ENCODE measurements at regions not wholly inside any gene's neighbourhood (a gene's known extent, or its start where the extent isn't known, plus 50 kb on each side); places are given as distances from the start of the nearest gene placed in this dataset.

GRCh38 chr5:112641515-112642110 is 96.1 kb upstream of the APC start:
- ATAC-seq (no peak), DNase-seq (no peak)
- no peak for TF ChIP-seq CTCF (IDR thresholded peaks at IDR 0.05)
- intact Hi-C loops (cut with DNase I, micrococcal nuclease), result no loop called here
- Histone ChIP-seq H3K4me3 (no peak overlapping the region), H3K4me1 (ENCODE audit: low read depth) (no peaks in the 10 kb centered on the region), H3K36me3 (ENCODE audit: low read depth) (no peaks in the 10 kb centered on the region), H3K9me3 (no peaks in the 10 kb centered on the region)

GRCh38 chr5:112642885-112643284 is 94.8 kb upstream of the APC start:
- TF ChIP-seq CTCF (IDR thresholded peaks at IDR 0.05), result no peak
- ATAC-seq, result no peak

GRCh38 chr5:112643339-112643971 is 94.2 kb upstream of the APC start:
- Histone ChIP-seq H3K4me3 (no peak overlapping the region), H3K36me3 (ENCODE audit: low read depth) (no peaks in the 10 kb centered on the region), H3K4me1 (ENCODE audit: low read depth) (no peaks in the 10 kb centered on the region), H3K9me3 (no peaks in the 10 kb centered on the region)
- ATAC-seq, result no peak
- intact Hi-C loops (cut with DNase I, micrococcal nuclease), result no loop called here
- DNase-seq, result no peak
- TF ChIP-seq CTCF (IDR thresholded peaks at IDR 0.05), result no peak

More at GRCh38 chr5:112642885-112643284, 94.8 kb upstream of the APC start:
- Histone ChIP-seq H3K4me1 (ENCODE audit: low read depth) (no peaks in the 10 kb centered on the region), H3K36me3 (ENCODE audit: low read depth) (no peaks in the 10 kb centered on the region), H3K4me3 (no peak overlapping the region), H3K9me3 (no peaks in the 10 kb centered on the region)
- intact Hi-C loops (cut with DNase I, micrococcal nuclease), result no loop called here
- no peak for DNase-seq

- intact Hi-C loops (cut with DNase I, micrococcal nuclease), result no loop called here
- H3K9me3 ChIP-seq, result no peaks in the 10 kb centered on the region
- no peak for TF ChIP-seq CTCF (IDR thresholded peaks at IDR 0.05)
- H3K36me3 ChIP-seq (ENCODE audit: low read depth), result no peaks in the 10 kb centered on the region
- peaks cover 6% of the 10 kb centered on the region for H3K4me1 ChIP-seq (ENCODE audit: low read depth)
- DNase-seq (no peak), ATAC-seq (no peak)
- no peak overlapping the region for H3K4me3 ChIP-seq
These were observed 91.3 kb upstream of the APC start for GRCh38 chr5:112646139-112646936.

GRCh38 chr5:112647428-112647827 is 90.3 kb upstream of the APC start:
- no peak for DNase-seq
- no peak for TF ChIP-seq CTCF (IDR thresholded peaks at IDR 0.05)
- peaks cover 6% of the 10 kb centered on the region for H3K4me1 ChIP-seq (ENCODE audit: low read depth)
- ATAC-seq, result no peak
- H3K9me3 ChIP-seq, result no peaks in the 10 kb centered on the region
- no peak overlapping the region for H3K4me3 ChIP-seq
- no peaks in the 10 kb centered on the region for H3K36me3 ChIP-seq (ENCODE audit: low read depth)
- intact Hi-C loops (cut with DNase I, micrococcal nuclease), result no loop called here
